ENCODE measurements at regions not wholly inside any gene's neighbourhood (a gene's known extent, or its start where the extent isn't known, plus 50 kb on each side); places are given as distances from the start of the nearest gene placed in this dataset.

DNA sequence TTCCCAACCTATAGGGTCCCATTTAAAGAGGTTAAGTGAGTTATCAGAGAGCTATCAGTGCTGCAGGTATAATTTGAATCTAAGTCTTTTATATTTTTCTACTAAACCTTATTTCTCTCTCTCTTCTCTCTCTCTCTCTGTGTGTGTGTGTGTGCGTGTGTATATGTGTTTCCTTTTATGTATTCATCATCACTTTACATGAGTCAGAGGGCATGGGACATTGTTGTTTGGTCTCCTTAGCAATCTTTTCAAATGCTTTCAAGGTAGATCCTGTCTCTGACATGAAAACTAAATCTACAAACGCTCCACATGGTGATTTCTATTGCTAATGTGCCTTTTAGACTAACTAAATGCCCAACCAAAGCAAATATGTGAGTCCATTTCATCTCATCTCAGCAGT is 459.7 kb downstream of the BTG1 start:
- TF ChIP-seq, protein P1, sequence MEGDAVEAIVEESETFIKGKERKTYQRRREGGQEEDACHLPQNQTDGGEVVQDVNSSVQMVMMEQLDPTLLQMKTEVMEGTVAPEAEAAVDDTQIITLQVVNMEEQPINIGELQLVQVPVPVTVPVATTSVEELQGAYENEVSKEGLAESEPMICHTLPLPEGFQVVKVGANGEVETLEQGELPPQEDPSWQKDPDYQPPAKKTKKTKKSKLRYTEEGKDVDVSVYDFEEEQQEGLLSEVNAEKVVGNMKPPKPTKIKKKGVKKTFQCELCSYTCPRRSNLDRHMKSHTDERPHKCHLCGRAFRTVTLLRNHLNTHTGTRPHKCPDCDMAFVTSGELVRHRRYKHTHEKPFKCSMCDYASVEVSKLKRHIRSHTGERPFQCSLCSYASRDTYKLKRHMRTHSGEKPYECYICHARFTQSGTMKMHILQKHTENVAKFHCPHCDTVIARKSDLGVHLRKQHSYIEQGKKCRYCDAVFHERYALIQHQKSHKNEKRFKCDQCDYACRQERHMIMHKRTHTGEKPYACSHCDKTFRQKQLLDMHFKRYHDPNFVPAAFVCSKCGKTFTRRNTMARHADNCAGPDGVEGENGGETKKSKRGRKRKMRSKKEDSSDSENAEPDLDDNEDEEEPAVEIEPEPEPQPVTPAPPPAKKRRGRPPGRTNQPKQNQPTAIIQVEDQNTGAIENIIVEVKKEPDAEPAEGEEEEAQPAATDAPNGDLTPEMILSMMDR (conservative IDR thresholded peaks at IDR 0.05), result no peak
- TF ChIP-seq ZFX (IDR thresholded peaks at IDR 0.05), result no peak
- H3K27ac ChIP-seq, result no peak overlapping the region

DNA sequence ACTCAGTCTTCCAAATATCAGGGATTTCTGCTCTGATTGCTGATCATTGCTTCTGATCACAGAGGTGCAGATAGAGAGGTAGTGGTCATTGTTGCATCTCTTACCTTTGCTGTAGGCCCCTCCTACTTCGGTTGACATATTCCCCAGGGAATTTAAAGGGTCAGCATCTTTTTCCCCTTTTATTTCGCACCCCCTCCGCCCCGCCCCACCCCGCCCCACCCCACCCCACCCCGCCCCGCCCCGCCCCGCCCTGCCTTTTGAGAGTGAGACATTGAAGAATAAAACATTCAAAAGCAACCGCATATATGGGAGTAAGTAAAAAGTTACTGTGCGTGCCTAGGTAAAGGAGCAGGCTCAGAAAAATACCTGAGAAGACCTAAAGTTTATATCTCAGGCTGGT is 463.9 kb downstream of the BTG1 start:
- TF ChIP-seq ZFX (IDR thresholded peaks at IDR 0.05), result no peak
- TF ChIP-seq, protein P1 (conservative IDR thresholded peaks at IDR 0.05), result no peak

DNA sequence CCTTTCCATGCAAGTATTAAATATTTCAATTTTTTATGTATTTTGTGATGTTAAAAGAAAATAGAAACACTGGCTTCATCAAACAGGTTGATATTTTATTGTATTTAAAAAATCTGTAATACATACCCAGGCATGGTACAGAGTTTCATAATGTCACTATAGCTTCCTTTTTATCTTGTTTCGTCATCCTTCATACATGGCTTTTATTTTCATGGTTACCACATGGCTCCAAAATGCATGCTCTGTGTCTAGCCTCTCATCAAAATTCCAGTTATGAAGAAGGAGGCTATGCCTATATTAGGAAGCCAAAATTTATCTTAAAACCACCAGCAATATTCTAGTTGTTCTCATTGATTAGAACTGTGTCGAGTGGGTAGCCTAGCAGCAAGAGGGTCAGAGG is 464.8 kb downstream of the BTG1 start:
- no peak for TF ChIP-seq ZFX (IDR thresholded peaks at IDR 0.05)
- TF ChIP-seq, protein P1 (conservative IDR thresholded peaks at IDR 0.05), result no peak
- H3K27ac ChIP-seq, result no peak overlapping the region

More for the DNA sequence above, 463.9 kb downstream of the BTG1 start:
- no peak overlapping the region for H3K27ac ChIP-seq

DNA sequence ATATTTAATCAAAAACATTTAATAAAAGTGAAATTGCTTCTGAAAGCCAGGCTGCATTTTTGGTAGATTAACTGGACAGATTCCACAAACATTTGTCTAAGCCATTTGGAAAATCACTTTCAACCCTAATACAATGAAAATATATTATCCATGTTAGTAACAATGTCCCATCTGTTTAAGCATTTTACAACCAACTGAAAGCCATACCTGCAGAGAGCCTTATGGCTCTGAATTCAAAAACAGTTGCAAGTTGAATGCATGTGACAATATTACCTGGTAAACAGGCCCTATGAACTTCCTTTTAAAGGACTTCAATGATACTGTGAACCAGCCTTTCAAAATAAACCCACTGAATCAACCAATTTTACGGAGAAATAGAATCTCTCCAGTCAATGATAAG is 468.1 kb downstream of the BTG1 start:
- TF ChIP-seq, protein P1 (conservative IDR thresholded peaks at IDR 0.05), result no peak
- no peak for TF ChIP-seq ZFX (IDR thresholded peaks at IDR 0.05)
- no peak overlapping the region for H3K27ac ChIP-seq

DNA sequence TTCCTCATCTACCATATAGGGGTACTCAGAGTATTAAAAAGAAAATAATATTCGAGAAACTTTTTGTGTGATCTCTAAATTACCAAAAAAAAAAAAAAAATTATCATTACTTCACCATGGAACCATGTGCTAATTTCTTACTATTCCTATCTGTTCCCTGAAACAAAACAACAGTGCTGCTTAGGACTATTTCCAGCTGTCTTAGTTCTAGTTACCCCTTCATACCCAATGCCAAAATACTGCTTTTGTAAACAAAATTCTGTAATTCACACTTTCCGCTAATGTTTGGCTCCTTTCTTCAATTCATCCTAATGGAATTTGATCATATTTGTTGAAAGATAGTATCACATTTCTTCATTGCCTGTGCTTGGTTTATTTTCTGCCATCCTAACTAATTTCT is 470.2 kb downstream of the BTG1 start:
- no peak overlapping the region for H3K27ac ChIP-seq
- TF ChIP-seq, protein P1 (conservative IDR thresholded peaks at IDR 0.05), result no peak
- no peak for TF ChIP-seq ZFX (IDR thresholded peaks at IDR 0.05)

DNA sequence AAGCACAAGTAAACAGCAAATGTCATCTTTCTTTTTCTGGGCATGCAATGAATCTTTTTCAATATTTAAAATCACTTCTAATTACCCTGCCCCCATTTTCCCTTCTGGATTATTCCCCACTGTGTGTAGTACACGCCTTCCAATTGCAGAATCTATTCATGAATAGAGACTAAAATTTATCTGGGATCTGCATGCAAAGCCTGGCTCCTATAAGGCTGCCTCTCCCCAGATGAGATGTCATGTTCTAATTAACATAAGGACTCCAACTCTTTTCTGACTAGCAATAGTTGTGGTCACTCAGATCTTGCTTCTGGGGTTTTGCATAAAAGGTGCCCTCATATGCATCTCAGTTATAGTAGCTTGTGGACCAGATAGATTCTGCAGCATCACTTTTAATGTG is 473.5 kb downstream of the BTG1 start:
- no peak for TF ChIP-seq ZFX (IDR thresholded peaks at IDR 0.05)
- TF ChIP-seq, protein P1 (conservative IDR thresholded peaks at IDR 0.05), result no peak
- H3K27ac ChIP-seq, result no peak overlapping the region

DNA sequence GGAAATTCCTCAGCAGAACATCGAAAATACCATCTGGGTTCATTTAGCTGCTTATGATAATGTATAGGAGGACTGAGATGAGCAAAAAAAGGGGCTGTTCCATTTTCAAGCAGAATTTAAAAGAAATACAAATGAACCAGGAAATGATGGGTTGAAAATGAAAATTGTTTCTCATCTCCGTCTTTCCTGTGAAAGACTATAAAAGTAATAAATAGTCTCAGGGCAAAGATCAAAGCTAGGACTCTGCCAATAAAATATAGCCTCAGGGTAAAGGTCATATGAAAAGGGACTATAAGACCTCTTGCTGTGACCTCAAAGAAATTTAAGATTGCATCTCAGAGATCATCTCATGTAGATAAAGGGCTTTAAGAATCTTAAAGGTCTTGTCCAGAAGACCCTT is 478.0 kb downstream of the BTG1 start:
- no peak overlapping the region for H3K27ac ChIP-seq
- TF ChIP-seq, protein P1 (conservative IDR thresholded peaks at IDR 0.05), result no peak
- TF ChIP-seq ZFX (IDR thresholded peaks at IDR 0.05), result no peak
